GM18505 (cell line): ENCODE measurements at regions not wholly inside any gene's neighbourhood (a gene's known extent, or its start where the extent isn't known, plus 50 kb on each side); places are given as distances from the start of the nearest gene placed in this dataset.
"Not testable (repeated sequence)": the region's sequence is repeated elsewhere in the genome, so short reads cannot be mapped to it uniquely, and the experiment has no call there.

Source experiments
- ATAC-seq: cut with Tn5 transposase; IDR thresholded peaks from one replicate; pipeline ENCODE4 v1.9.1; 2021; ENCODE audit not compliant: unreplicated experiment
- POLR2A ChIP-seq: IDR thresholded peaks from 4 replicates; pipeline ENCODE4 v1.6.1; 2011; ENCODE audit warnings: borderline replicate concordance; ENCODE audit not compliant: insufficient read depth, insufficient read length; ENCODE audit errors: extremely low read depth

- no peak for ATAC-seq
- TF ChIP-seq POLR2A = no peak
Observed at GRCh38 chr4:134070174-134070573, 131.4 kb downstream of the PABPC4L start.

- no peak for TF ChIP-seq POLR2A
- no peak for ATAC-seq
Observed at GRCh38 chr4:134057356-134057755, 144.2 kb downstream of the PABPC4L start.

GRCh38 chr4:134046221-134046620, 155.4 kb downstream of the PABPC4L start:
- not testable (repeated sequence) for ATAC-seq

- ATAC-seq = no peak
- no peak for TF ChIP-seq POLR2A
Observed at GRCh38 chr4:134045411-134045810, 156.2 kb downstream of the PABPC4L start.

GRCh38 chr4:134043266-134043665, 158.3 kb downstream of the PABPC4L start:
- no peak for ATAC-seq
- no peak for TF ChIP-seq POLR2A

GRCh38 chr4:134028421-134028820, 173.2 kb downstream of the PABPC4L start:
- no peak for ATAC-seq
- TF ChIP-seq POLR2A = no peak

- no peak for ATAC-seq
- no peak for TF ChIP-seq POLR2A
Observed at GRCh38 chr4:134027931-134028330, 173.7 kb downstream of the PABPC4L start.

- no peak for ATAC-seq
- TF ChIP-seq POLR2A = no peak
Observed at GRCh38 chr4:134024251-134024650, 177.3 kb downstream of the PABPC4L start.

- ATAC-seq = no peak
- TF ChIP-seq POLR2A = no peak
Observed at GRCh38 chr4:134019657-134020056, 181.9 kb downstream of the PABPC4L start.

GRCh38 chr4:134018846-134019245, 182.7 kb downstream of the PABPC4L start:
- no peak for ATAC-seq

GRCh38 chr4:134001057-134001456, 200.5 kb downstream of the PABPC4L start:
- TF ChIP-seq POLR2A = no peak
- ATAC-seq = no peak

More at GRCh38 chr4:134018846-134019245, 182.7 kb downstream of the PABPC4L start:
- TF ChIP-seq POLR2A = no peak

- no peak for ATAC-seq
Observed at GRCh38 chr4:133997436-133997835, 204.2 kb downstream of the PABPC4L start.

GRCh38 chr4:133996431-133997121, 205.0 kb downstream of the PABPC4L start:
- TF ChIP-seq POLR2A = no peak

More at GRCh38 chr4:133997436-133997835, 204.2 kb downstream of the PABPC4L start:
- no peak for TF ChIP-seq POLR2A

GRCh38 chr4:133995243-133995960, 206.2 kb downstream of the PABPC4L start:
- TF ChIP-seq POLR2A = no peak

More at GRCh38 chr4:133996431-133997121, 205.0 kb downstream of the PABPC4L start:
- ATAC-seq = no peak

More at GRCh38 chr4:133995243-133995960, 206.2 kb downstream of the PABPC4L start:
- no peak for ATAC-seq
